GM12873 (cell line): ENCODE measurements at regions not wholly inside any gene's neighbourhood (a gene's known extent, or its start where the extent isn't known, plus 50 kb on each side); places are given as distances from the start of the nearest gene placed in this dataset.

ENCODE experiments used
- CTCF ChIP-seq: IDR thresholded peaks from 2 replicates; pipeline ENCODE4 v1.5.1; 2012; ENCODE audit warnings: low read depth, mild to moderate bottlenecking, moderate library complexity, low read length, control low read depth; ENCODE audit not compliant: insufficient read depth; ENCODE audit errors: missing control alignments

- no peak for TF ChIP-seq CTCF
Measured at GRCh38 chr14:87443039-87443438, 549.9 kb downstream of the GALC start.

GRCh38 chr14:87437158-87437557, 555.8 kb downstream of the GALC start:
- no peak for TF ChIP-seq CTCF

GRCh38 chr14:87434680-87435079, 558.3 kb downstream of the GALC start:
- TF ChIP-seq CTCF: no peak

GRCh38 chr14:87434011-87434410, 559.0 kb downstream of the GALC start:
- TF ChIP-seq CTCF: no peak

- no peak for TF ChIP-seq CTCF
Measured at GRCh38 chr14:87432698-87433097, 560.3 kb downstream of the GALC start.

- no peak for TF ChIP-seq CTCF
Measured at GRCh38 chr14:87430810-87431209, 562.2 kb downstream of the GALC start.

GRCh38 chr14:87430214-87430613, 562.8 kb downstream of the GALC start:
- no peak for TF ChIP-seq CTCF
